Liver (tissue), 3 donors: ENCODE measurements at regions not wholly inside any gene's neighbourhood (a gene's known extent, or its start where the extent isn't known, plus 50 kb on each side); places are given as distances from the start of the nearest gene placed in this dataset.

Experiments used
- ATF3 ChIP-seq: IDR thresholded peaks from 2 replicates; pipeline ENCODE4 v1.6.1; 2016; ENCODE audit warnings: antibody characterized with exemption
- CTCF ChIP-seq: fragments of 150-350 bp; IDR thresholded peaks from 2 replicates; pipeline ENCODE4 v1.5.1; 2017; ENCODE audit warnings: improper control_type of control experiment, low read depth, low read length; ENCODE audit not compliant: missing input control
- FOXA1 ChIP-seq: IDR thresholded peaks from 2 replicates; pipeline ENCODE4 v1.6.1; 2016; ENCODE audit warnings: antibody characterized with exemption
- FOXA2 ChIP-seq: IDR thresholded peaks from 2 replicates; pipeline ENCODE4 v1.6.1; 2016; ENCODE audit warnings: antibody characterized with exemption
- GABPA ChIP-seq, 2 donors: IDR thresholded peaks in 1 of 2; conservative IDR thresholded peaks in 1 of 2; 2 replicates each; pipeline ENCODE4 v1.6.1; 2016; ENCODE audit warnings: antibody characterized with exemption in 2 of 2, mild to moderate bottlenecking in 1 of 2, moderate library complexity in 1 of 2
- HNF4A ChIP-seq, 2 donors: conservative IDR thresholded peaks; 2 replicates each; pipeline ENCODE4 v1.6.1; 2016; ENCODE audit warnings: antibody characterized with exemption in 2 of 2, mild to moderate bottlenecking in 2 of 2
- JUND ChIP-seq, 2 donors: IDR thresholded peaks; 2 replicates each; pipeline ENCODE4 v1.6.1; 2016; ENCODE audit warnings: antibody characterized with exemption in 2 of 2
- RAD21 ChIP-seq, 2 donors: IDR thresholded peaks; 2 replicates each; pipeline ENCODE4 v1.6.1; 2016; ENCODE audit warnings: antibody characterized with exemption in 2 of 2, mild to moderate bottlenecking in 2 of 2
- RXRA ChIP-seq, 2 donors: IDR thresholded peaks; 2 replicates each; pipeline ENCODE4 v1.6.1; 2017 to 2018; ENCODE audit warnings: antibody characterized with exemption in 2 of 2, mild to moderate bottlenecking in 1 of 2
- YY1 ChIP-seq: IDR thresholded peaks from 2 replicates; pipeline ENCODE4 v1.6.1; 2016; ENCODE audit warnings: antibody characterized with exemption, mild to moderate bottlenecking
- TF ChIP-seq, protein P1 (sequence below): IDR thresholded peaks from 2 replicates; pipeline ENCODE4 v1.6.1; 2016; ENCODE audit warnings: antibody characterized with exemption, mild to moderate bottlenecking
- donor health status: healthy.
- donor health status: healthy.

DNA sequence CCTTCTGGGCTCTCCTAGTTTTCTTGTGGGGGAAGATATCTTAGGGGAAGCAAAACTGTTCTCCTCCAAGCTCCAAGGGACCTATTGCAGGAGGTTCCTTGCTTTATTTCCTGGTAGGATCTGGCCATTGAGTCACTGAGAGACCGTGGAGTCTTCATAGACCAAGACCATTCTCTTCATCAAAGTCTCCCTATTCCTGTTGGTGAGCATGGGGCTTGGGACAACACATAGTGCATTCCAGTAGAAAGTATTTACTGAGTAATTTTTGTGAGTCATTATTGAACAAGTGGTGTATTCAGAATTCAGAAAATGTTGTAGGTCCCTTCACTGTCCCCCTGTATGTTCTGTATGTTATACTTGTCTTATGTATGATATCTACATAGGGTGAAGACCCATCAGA is 133.6 kb downstream of the CDH26 start:
- TF ChIP-seq CTCF, result no peak
- no peak for TF ChIP-seq FOXA1
- no peak for TF ChIP-seq FOXA2
- no peak for TF ChIP-seq GABPA (IDR thresholded peaks at IDR 0.05 in 1 of 2, conservative IDR thresholded peaks at IDR 0.05 in 1 of 2)
- TF ChIP-seq YY1, result no peak
- no peak for TF ChIP-seq RXRA (IDR thresholded peaks at IDR 0.05)
- TF ChIP-seq, protein P1, sequence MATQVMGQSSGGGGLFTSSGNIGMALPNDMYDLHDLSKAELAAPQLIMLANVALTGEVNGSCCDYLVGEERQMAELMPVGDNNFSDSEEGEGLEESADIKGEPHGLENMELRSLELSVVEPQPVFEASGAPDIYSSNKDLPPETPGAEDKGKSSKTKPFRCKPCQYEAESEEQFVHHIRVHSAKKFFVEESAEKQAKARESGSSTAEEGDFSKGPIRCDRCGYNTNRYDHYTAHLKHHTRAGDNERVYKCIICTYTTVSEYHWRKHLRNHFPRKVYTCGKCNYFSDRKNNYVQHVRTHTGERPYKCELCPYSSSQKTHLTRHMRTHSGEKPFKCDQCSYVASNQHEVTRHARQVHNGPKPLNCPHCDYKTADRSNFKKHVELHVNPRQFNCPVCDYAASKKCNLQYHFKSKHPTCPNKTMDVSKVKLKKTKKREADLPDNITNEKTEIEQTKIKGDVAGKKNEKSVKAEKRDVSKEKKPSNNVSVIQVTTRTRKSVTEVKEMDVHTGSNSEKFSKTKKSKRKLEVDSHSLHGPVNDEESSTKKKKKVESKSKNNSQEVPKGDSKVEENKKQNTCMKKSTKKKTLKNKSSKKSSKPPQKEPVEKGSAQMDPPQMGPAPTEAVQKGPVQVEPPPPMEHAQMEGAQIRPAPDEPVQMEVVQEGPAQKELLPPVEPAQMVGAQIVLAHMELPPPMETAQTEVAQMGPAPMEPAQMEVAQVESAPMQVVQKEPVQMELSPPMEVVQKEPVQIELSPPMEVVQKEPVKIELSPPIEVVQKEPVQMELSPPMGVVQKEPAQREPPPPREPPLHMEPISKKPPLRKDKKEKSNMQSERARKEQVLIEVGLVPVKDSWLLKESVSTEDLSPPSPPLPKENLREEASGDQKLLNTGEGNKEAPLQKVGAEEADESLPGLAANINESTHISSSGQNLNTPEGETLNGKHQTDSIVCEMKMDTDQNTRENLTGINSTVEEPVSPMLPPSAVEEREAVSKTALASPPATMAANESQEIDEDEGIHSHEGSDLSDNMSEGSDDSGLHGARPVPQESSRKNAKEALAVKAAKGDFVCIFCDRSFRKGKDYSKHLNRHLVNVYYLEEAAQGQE, result no peak
- no peak for TF ChIP-seq JUND (IDR thresholded peaks at IDR 0.05)
- TF ChIP-seq ATF3, result no peak
- TF ChIP-seq RAD21 (IDR thresholded peaks at IDR 0.05), result no peak
- TF ChIP-seq HNF4A (conservative IDR thresholded peaks at IDR 0.05), result no peak
